Left ventricle myocardium inferior (tissue), 1 donor: ENCODE measurements at regions not wholly inside any gene's neighbourhood (a gene's known extent, or its start where the extent isn't known, plus 50 kb on each side); places are given as distances from the start of the nearest gene placed in this dataset.

Source experiments
- DNase-seq: peaks from one replicate; pipeline ENCODE4 v3.0.0-alpha.2; 2020
- H3K27ac ChIP-seq: fragments of 200-600 bp; replicated peaks from 2 replicates; pipeline ENCODE4 v1.8.0; 2021
- H3K27me3 ChIP-seq: fragments of 200-600 bp; 2 replicates; pipeline ENCODE4 v1.8.0; 2021; ENCODE audit warnings: low read depth
- H3K36me3 ChIP-seq: fragments of 200-600 bp; 2 replicates; pipeline ENCODE4 v1.8.0; 2021
- H3K4me1 ChIP-seq: fragments of 200-600 bp; 2 replicates; pipeline ENCODE4 v1.8.0; 2021
- H3K4me3 ChIP-seq: fragments of 200-600 bp; 2 replicates; pipeline ENCODE4 v1.8.0; 2021; ENCODE audit warnings: mild to moderate bottlenecking, moderate library complexity
- H3K9me3 ChIP-seq: fragments of 200-600 bp; replicated peaks from 2 replicates; pipeline ENCODE4 v1.8.0; 2021
- CTCF ChIP-seq: fragments of 200-600 bp; IDR thresholded peaks from 2 replicates; pipeline ENCODE4 v1.8.0; 2021; ENCODE audit warnings: antibody characterized with exemption, mild to moderate bottlenecking, borderline replicate concordance
- intact Hi-C: fragments of 100-400 bp; cut with micrococcal nuclease; formaldehyde crosslinking; loops from one replicate; pipeline ENCODE4 v1.11.0; 2022
- donor health status: DM: no; HTN: yes; CAD: no; lungs with severe emphysema.

GRCh38 chr6:87912102-87912501 is 135.5 kb upstream of the SPACA1 start:
- TF ChIP-seq CTCF, result no peak
- peaks cover 11% of the 10 kb centered on the region for H3K9me3 ChIP-seq
- H3K4me1 ChIP-seq, result no peaks in the 10 kb centered on the region
- H3K27ac ChIP-seq, result no peak overlapping the region
- H3K36me3 ChIP-seq, result no peaks in the 10 kb centered on the region
- intact Hi-C loops, result no loop called here
- peaks cover 19% of the 10 kb centered on the region for H3K27me3 ChIP-seq
- H3K4me3 ChIP-seq, result no peak overlapping the region
- DNase-seq, result no peak

GRCh38 chr6:87909849-87910248 is 137.8 kb upstream of the SPACA1 start:
- Histone ChIP-seq H3K36me3 (no peaks in the 10 kb centered on the region), H3K27me3 (peaks cover 28% of the 10 kb centered on the region), H3K4me1 (no peaks in the 10 kb centered on the region), H3K9me3 (no peaks in the 10 kb centered on the region), H3K27ac (no peak overlapping the region), H3K4me3 (no peak overlapping the region)
- TF ChIP-seq CTCF, result no peak
- intact Hi-C loops, result no loop called here
- no peak for DNase-seq

GRCh38 chr6:87908978-87909811 is 138.4 kb upstream of the SPACA1 start:
- intact Hi-C loops, result no loop called here
- H3K36me3 ChIP-seq, result no peaks in the 10 kb centered on the region
- H3K9me3 ChIP-seq, result no peaks in the 10 kb centered on the region
- H3K27ac ChIP-seq, result no peak overlapping the region
- no peak for TF ChIP-seq CTCF
- no peaks in the 10 kb centered on the region for H3K4me1 ChIP-seq
- peaks cover 28% of the 10 kb centered on the region for H3K27me3 ChIP-seq
- no peak for DNase-seq
- H3K4me3 ChIP-seq, result no peak overlapping the region

GRCh38 chr6:87907521-87907920 is 140.1 kb upstream of the SPACA1 start:
- Histone ChIP-seq H3K4me1 (no peaks in the 10 kb centered on the region), H3K36me3 (no peaks in the 10 kb centered on the region), H3K9me3 (no peaks in the 10 kb centered on the region), H3K4me3 (no peak overlapping the region), H3K27me3 (peaks cover 28% of the 10 kb centered on the region), H3K27ac (no peak overlapping the region)
- intact Hi-C loops, result no loop called here
- no peak for TF ChIP-seq CTCF
- no peak for DNase-seq

- DNase-seq, result no peak
- intact Hi-C loops, result no loop called here
- TF ChIP-seq CTCF, result no peak
- H3K4me3 ChIP-seq, result no peak overlapping the region
- H3K27me3 ChIP-seq, result peaks cover 24% of the 10 kb centered on the region
- no peak overlapping the region for H3K27ac ChIP-seq
- no peaks in the 10 kb centered on the region for H3K4me1 ChIP-seq
- no peaks in the 10 kb centered on the region for H3K36me3 ChIP-seq
- H3K9me3 ChIP-seq, result no peaks in the 10 kb centered on the region
Observed at GRCh38 chr6:87905101-87905641, 142.5 kb upstream of the SPACA1 start.
